SK-N-MC (cell line): ENCODE measurements at regions not wholly inside any gene's neighbourhood (a gene's known extent, or its start where the extent isn't known, plus 50 kb on each side); places are given as distances from the start of the nearest gene placed in this dataset.

Experiments
- EZH2 ChIP-seq: fragments of 200-600 bp; sonication (generic); IDR thresholded peaks from one replicate; pipeline ENCODE4 v1.6.1; 2017; ENCODE audit warnings: antibody characterized with exemption
- POLR2AphosphoS5 ChIP-seq: IDR thresholded peaks from 2 replicates; pipeline ENCODE4 v1.6.1; 2012; ENCODE audit warnings: mild to moderate bottlenecking, low read depth, low read length, borderline replicate concordance

DNA sequence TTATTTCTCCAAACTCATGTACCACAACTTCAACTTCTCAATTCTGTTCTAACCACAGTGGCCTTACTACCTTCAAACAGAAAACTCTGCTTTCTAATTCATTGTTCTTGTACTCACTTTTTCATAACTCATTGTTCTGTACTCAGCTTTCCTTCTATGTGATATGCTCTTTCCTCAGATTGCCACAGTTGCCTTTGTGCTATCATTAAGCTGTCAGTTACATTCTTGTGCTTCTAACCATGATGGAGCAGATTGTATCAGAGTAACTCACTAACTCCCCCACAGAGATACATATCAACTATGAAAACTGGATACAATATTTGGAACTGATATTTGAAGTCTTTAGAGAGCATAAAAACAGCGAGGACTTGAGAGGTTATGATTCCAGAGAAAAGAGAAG lies 1213.7 kb downstream of the KCNT2 start:
- TF ChIP-seq POLR2AphosphoS5 (no peak), EZH2 (no peak)
